ENCODE measurements at regions not wholly inside any gene's neighbourhood (a gene's known extent, or its start where the extent isn't known, plus 50 kb on each side); places are given as distances from the start of the nearest gene placed in this dataset.
"Not testable (repeated sequence)": the region's sequence is repeated elsewhere in the genome, so short reads cannot be mapped to it uniquely, and the experiment has no call there.

DNA sequence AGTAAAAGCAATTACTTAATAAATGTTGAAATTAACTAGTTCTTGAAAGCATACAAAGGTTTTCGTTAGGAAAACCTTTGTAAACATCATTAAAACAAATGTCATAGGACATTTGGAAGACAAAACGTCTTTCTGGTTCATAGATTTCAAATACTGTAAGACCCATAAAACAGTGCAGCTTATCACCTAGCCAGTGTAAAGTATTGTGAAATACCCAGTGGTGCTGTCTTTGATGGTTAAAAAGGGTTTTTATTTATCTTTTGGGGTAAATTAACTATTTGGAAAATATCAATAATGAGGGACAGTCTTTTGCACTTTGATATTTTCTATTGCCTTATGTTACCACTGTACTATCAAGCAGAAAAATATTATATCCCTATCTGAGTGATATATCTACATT lies 120.0 kb upstream of the FAM98A start:
- no peak for DNase-seq

DNA sequence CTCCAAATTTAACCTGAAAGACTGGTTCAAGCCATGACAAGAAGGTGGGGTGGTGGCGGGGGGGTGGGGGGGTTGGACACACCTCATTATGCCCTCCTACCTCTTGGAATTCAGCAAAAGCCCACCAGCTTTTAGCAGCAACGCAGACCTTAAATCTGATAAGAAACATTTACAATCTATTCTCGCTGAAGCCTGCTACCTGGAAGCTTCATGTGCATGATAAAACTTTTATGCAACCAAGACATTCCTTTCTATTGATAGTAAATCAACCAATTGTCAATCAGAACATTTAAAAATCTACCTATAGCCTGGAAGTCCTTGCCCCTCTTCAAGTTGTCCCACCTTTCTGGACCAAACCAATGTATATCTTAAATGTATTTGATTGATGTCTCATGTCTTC lies 113.6 kb upstream of the FAM98A start:
- no peak for DNase-seq

DNA sequence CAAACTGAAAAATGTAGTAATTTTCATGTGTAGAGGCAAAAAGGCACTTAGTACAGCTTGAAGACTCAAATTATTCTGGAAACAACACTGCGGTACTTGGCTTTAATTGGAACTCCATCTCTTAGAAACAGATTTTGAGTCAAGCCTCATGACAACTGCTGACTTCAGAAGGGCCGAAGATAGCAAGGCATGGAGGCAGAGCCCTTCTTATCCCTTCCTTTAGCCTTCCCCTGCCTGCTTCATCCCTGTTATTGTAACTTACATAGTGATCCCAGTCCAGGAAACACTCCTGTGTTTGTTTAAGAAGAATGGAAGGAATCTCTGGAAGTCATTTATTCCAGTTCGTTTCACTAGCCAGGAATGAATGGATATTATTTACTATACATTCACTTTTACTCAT lies 110.9 kb upstream of the FAM98A start:
- no peak for DNase-seq

DNA sequence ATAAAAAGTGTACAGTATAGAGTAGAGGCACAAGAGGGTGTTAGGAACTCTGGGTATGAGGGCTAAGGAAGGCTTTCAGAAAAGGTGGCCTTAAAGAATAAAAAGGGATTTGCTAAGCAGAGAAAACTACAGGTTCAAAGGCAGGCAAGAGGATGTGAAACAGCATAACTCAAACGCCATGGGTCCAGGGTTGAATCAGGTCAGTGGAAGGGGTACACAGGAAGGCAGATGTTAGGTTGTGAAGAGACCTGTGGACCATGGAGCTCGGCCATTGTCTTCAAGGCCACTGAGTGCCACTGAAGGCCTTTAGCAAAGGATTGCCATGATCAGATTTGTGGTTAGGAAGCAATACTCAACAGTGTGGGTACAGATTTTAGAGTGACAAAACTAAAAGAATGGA lies 108.2 kb upstream of the FAM98A start:
- no peak for DNase-seq

DNA sequence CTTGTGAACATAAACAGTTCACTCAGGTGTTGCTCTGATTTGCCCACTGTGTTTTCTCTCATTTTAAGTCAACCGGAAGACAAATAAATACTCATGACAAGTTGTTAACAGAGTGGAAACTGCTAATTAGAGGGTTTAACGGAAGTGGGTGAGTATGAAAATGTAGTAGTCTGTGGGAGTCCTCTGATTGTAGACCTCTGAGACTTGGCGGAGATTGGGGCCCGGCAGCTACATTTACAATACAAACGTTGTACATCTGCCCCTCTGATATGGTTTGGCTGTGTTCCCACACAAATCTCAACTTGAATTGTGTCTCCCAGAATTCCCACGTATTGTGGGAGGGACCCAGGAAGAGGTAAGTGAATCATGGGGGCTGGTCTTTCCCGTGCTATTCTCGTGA lies 107.3 kb upstream of the FAM98A start:
- DNase-seq: no peak

DNA sequence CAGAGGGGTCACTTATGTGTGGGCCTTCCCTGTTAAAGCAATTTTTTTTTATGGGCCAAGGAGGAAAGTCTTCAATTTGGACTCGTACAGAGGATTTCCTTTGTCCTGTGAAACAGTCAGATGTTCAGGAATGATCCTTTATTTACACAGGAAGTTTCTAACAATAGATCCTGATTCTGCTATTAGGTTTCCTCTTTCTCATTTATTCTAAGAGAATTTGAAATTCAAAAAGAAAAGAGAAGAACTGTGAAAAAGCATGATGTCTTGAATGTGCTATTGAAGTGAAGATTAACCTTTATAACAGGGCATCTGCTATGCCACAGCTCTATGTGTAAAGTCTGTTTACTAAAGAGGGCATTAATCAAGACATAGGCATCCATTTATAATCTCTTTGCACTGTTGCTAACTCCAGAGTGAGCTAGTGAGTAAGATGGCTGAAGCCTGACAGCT lies 105.3 kb upstream of the FAM98A start:
- no peak for DNase-seq

DNA sequence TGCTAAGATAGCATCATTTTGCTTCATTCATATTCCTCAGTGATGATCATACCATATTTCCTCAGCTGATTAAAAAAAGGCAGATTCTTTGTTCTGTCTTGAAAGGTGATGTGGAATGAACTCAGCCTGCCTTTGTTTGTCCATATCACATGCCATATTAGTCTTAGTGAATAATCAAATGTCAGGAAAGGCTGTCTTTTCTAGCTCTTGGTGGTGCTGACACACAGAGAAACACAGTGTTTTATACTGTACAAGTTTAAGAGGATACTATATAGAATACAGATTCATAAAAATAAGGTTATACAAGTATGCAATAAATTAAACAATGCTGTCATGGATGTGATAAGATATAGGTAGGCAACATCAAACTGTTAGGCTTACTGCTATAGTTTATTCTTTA lies 97.1 kb upstream of the FAM98A start:
- no peak for DNase-seq

DNA sequence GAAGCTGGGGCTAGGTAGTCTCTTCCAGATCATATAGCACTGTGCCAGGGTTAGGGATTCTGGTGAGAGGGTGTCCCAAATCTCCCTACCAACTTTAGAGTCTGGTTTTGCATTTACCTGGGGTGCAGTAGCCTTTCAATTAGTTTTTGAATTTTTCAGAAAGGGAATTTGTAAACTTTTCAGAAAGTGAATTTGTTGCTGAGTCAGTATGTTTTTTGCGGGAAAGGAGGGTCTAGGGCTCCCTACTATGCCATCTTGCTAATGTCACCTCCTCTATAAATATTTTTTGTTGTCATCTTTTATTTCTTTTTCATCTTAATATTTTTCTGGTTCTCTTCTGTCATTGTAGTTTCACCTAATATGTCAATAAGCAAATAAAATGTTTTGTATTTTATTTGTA lies 95.8 kb upstream of the FAM98A start:
- no peak for DNase-seq

DNA sequence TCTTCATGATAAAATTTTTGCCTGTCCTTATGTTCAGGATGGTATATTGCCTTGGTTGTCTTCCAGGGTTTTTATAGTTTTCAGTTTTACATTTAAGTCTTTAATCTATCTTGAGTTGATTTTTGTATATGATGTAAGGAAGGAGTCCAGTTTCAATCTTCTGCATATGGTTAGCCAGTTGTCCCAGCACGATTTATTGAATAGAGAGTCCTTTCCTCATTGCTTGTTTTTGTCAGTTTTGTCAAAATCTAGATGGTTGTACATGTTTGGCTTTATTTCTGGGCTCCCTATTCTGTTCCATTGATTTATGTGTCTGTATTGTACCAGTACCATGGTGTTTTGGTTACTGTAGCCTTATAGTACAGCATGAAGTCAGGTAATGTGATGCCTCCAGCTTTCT lies 91.6 kb upstream of the FAM98A start:
- not testable (repeated sequence) for DNase-seq

DNA sequence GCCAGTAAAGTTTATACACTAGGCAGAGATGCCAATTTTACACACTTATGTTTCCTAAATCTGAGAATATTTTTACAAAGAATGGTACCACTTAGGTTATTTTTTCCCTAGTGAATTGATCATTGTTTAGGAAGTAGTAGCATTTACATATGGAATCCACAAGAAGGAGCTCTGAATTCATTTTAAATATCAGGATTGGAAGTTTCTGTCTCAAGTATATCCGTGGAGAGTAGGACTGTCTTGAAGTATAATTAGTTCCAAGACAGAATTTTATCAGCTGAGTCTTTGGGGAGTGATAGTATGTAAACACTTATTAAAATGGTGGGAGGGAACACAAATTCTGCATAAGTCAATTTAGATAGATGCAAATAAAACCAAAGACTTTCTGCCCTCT lies 82.3 kb upstream of the FAM98A start:
- no peak for DNase-seq

DNA sequence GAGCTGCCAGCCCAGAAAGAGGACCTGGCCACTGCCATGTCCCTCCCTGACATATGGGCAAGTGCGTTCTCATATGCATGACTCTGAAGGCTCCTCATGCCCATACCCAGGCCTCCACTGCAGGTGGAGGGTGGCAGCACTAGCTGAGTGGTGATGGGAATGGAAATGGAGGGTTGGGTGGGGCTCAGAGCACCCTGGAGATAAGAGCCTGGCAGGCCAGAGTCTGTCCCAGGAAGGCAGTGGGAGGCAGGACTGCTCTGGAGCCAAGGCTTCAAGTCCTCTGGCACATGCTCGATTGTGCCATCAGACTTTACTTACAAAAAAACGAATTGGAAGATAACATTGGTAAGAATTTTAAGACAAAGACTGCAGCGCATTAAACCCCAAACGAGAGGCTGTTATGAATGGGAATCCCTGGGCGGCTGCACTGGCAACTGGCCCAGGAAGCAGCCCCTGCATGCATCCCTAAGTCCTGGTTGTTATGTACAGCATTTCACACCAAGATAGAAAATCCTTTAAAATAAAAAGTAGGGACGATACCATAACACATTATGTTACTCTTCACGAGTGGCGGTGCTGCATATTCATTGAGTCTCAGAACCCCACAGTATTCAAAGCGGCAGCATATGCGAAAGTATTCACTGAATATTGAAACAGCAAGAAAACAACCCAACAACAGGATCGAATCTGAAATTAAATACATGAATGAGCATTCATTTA lies 81.7 kb upstream of the FAM98A start:
- no peak for DNase-seq

DNA sequence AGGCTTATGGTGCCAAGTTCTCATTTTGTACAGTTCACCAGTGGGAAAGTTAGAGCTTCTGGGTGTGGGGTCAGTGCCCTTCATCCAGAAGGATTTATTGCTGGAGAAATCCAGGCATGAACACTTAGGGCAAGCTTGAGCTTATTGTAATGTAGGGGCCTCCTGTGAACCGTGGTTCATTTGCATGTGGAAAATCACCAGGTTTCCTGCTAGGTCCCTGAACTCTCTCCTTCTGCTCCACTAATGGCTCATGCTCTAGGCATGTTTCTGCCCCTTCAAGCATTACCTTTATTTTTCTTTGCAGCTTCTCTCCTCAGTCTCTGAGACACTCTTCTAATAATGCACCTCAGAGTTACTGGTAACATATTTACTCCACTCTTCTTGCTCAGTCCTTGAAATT lies 79.3 kb upstream of the FAM98A start:
- no peak for DNase-seq

DNA sequence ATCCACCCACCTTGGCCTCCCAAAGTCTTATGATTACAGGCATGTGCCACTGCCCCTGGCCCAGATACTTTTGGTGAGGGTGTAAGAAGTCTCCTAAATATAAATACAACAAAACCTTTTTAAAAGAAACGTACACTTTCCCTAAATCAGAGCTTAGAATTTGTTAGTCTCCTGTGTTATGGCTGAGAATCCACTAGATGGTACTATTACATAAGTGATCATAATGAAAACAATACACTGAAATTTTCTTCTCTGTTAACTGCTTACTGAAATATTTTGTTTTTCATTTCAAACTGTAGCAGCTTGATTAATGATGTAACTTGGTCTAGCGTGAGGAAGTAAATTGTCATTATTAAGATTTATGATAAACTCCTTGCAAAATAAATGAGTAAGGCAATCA lies 74.8 kb upstream of the FAM98A start:
- no peak for DNase-seq

DNA sequence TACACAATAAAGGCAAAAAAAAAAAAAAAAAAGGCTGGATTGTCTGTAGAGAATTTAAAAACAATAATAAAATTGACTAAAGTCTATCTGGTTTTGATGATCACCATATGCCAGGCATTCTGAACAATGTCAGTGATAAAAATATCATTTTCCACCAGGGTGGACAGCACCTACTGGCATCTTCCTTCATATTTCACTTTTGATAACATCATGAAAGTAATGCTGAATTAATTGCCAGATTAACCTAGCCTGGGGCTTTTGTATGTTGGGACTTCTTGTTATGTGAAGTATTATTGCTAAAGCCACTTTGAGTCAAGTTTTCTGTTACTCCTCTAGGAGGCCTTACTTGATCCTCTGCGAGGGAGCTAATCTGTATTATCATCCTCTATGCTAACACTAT lies 73.8 kb upstream of the FAM98A start:
- DNase-seq: no peak

DNA sequence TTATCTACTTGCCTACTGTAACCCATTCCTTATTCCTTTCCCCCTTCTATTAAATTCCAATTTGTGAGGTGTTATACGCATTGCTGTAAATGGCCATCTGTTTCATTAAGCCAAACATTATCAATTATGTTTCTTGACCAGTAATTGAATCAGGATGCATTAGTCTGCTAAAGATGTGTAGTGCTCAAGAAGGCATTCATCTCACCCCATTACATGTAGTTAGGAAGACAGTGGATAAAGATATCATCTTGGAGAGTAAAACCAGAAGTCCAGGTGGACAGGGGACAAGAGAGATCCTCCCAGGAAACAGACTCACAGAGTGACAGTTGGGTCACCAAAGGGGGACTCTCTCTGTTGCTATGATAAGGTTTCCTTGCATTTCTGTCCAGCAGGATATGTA lies 73.3 kb upstream of the FAM98A start:
- no peak for DNase-seq

DNA sequence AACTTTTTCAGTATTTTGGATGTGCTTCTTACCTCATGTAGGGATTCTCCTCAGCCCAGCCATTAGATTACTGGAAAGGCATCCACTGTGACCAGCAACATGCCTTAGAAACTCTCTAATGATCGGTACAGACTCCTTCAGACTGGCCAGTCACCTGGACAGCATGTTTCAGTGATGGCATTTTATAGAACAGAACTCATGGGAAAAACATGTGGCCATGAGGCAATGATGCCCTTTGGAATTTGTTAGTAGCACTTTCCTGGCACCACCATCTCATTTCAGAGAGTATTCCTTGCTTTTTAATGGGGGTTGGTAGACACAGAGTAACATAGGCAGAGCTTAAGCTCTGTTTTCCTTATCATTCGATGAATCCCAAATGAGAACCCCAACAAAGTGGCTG lies 72.1 kb upstream of the FAM98A start:
- no peak for DNase-seq

DNA sequence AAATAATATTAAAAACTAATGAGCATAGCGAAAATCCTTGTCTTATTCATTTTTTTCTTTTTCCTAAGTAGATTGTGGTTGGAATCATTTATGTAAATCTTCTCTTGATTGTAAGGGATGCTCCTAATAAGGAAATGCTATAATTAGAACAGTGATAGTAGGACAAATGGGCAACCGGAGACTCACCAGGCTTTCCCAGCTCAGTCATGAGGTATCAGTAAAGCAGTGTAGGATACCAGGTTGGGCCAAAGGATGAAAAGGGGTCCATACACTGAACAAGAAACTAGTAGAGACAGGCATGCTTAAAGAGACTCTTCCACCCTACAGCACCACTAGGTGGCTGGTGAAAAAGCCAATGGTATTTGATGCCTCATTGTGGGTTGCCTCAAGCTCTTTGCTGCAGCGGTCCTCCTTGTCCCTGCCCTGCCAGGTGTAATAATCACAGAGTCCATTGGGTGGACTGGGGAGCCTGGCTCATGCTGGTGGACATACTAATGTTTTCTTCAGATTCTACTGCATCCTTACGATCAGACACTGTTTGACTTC lies 71.4 kb upstream of the FAM98A start:
- no peak for DNase-seq

DNA sequence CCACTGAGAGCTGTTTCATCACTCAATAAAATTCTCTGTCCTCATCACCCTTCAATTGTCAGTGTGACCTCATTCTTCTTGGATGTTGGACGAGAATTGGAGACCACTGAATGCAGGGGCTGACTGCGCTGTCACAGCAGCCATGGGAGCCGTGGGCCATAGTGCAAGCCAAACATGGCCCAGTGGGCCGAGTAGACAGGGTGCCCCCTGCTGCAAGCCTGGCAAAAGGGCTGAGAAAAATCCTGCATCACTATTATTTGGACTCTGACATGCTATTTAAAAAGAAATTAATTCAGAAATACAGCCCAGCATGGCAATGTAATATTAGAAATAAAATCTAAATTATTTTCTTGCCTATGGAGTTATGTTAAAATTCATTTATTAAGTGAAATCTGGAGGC lies 67.8 kb upstream of the FAM98A start:
- no peak for DNase-seq

DNA sequence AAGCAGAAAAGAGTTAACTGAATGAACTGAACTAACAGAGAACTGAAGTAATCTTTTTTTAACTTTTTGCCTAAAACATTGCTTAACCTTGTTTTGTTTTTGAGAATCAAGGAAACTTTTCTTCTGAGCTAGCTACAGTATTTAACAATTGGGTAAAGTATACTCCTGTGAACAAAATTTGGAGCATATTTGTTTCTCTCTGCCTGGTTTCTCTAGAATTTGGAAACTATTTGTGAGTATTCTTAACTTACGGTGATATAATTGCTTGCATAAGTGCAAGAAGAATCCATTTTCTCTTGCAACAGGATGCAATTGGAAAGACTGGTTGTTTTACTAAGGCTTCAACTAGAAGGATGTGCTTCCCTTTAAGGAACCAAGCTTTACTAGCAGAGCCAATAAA lies 65.9 kb upstream of the FAM98A start:
- no peak for DNase-seq

DNA sequence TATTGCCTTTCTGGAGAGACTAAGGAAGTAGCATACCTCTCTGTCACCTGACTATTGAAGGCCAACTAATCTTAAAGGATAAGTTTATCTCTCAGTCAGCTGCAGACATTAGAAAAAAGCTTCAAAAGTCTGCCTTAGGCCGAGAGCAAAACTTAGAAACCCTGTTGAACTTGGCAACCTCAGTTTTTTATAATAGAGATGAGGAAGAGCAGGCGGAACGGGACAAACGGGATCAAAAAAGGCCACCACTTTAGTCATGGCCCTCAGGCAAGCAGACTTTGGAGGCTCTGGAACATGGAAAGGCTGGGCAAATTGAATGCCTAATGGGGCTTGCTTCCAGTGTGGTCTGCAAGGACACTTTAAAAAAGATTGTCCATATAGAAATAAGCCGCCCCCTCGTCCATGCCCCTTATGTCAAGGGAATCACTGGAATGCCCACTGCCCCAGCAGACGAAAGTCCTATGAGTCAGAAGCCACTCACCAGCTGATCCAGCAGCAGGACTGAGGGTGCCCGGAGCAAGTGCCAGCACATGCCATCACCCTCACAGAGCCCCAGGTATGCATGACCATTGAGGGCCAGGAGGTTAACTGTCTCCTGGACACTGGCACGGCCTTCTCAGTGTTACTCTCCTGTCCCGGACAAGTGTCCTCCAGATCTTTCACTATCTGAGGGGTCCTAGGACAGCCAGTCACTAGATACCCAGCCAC lies 61.5 kb upstream of the FAM98A start:
- no peak for DNase-seq

DNA sequence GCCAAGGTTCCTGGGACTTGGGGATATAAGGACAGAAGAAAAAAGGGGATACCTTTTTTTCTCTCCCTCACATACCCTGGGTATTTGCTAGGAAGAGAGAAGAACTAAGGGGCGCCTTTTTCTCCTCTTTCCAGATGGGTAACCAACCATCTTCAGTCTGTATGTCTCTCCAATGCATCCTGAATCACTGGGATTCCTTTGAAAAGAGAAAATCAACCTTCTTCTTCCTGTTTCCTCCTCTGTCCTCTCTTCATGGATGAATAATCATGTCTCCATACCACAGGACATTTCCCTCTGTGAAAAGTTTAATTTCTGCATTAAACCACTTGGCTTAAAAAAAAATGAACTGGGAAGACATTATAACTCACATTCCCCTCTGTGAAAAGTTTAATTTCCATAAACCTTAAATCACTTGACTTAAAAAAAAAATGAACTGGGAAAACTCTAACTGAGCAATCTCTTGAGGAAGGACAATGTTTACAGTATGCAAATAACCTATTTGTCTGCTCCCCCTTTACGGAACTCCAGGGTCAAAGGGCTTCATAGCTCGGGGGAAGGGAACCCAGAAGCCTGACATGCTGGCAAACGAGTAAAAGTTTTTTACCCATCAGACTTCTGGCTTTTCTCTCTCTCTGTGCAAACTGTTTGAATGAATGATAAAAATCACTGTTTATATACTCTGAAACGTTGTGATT lies 56.7 kb upstream of the FAM98A start:
- DNase-seq: no peak

DNA sequence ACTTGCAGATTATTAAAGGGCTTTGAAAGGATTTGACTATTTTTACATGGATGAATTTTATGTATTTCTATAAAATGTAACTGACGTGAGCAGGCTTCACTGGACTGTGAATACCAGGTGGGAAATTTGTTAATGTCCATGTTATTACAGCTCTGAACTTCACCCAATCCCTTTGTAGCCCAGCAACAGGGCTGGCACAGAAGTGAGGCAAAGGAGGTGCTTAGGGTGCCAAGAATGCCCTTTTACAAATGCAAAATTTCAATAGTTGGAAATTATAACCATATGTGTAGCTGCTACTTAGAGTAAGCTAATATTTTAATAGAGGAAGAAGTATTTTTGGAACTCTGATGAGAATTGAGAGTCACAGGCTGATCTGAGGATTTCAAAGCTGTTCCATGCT lies 53.7 kb upstream of the FAM98A start:
- DNase-seq: no peak

DNA sequence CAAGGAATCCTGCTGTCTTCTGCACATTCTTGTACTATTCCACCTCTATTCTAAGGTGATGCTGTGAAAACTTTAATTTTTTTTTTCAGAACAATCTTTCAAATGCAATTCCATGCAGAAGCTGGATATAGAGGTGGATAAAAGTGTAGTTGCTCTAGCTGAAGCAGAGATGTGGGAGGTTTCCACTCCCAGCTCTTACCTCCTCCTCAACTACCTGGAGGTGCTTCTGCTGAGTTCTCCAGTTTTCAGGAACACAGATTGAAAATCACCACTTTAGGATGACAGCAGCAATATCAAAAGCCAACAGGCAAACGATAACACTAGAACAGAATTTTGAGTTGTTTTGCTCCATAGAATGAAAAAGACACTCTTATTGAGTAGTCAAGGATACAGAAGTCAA lies 51.1 kb upstream of the FAM98A start:
- DNase-seq: no peak

All from NCI-H345 (cell line).